SK-N-MC (cell line): ENCODE measurements at regions not wholly inside any gene's neighbourhood (a gene's known extent, or its start where the extent isn't known, plus 50 kb on each side); places are given as distances from the start of the nearest gene placed in this dataset.
"Not testable (repeated sequence)": the region's sequence is repeated elsewhere in the genome, so short reads cannot be mapped to it uniquely, and the experiment has no call there.

ENCODE experiments used
- DNase-seq: peaks from one replicate; pipeline ENCODE4 v3.0.0-alpha.2; 2011; ENCODE audit warnings: low read depth, low spot score
- H3K27ac ChIP-seq: fragments of 200-600 bp; sonication (generic); 2 replicates; pipeline ENCODE4 v1.5.1; 2016; ENCODE audit warnings: mixed run types
- H3K36me3 ChIP-seq: fragments of 200-600 bp; sonication (generic); 2 replicates; pipeline ENCODE4 v1.6.1; 2017; ENCODE audit warnings: antibody characterized with exemption, low read length, mixed read lengths; ENCODE audit not compliant: insufficient read depth
- H3K4me3 ChIP-seq: fragments of 200-600 bp; sonication (generic); 2 replicates; pipeline ENCODE4 v1.5.1; 2016
- H3K9ac ChIP-seq: fragments of 200-600 bp; sonication (generic); 2 replicates; pipeline ENCODE4 v1.8.0; 2017; ENCODE audit warnings: mixed run types, mixed read lengths; ENCODE audit not compliant: insufficient read length
- H3K9me3 ChIP-seq: fragments of 200-600 bp; sonication (generic); 2 replicates; pipeline ENCODE4 v1.6.1; 2017; ENCODE audit warnings: low read depth, mild to moderate bottlenecking, antibody characterized with exemption, low read length, moderate library complexity, mixed read lengths
- EZH2 ChIP-seq: fragments of 200-600 bp; sonication (generic); IDR thresholded peaks from one replicate; pipeline ENCODE4 v1.6.1; 2017; ENCODE audit warnings: antibody characterized with exemption
- FOXP2 ChIP-seq: optimal IDR thresholded peaks from 2 replicates; pipeline ENCODE3; 2011; ENCODE audit warnings: mild to moderate bottlenecking, moderate library complexity; ENCODE audit not compliant: insufficient read depth; ENCODE audit errors: extremely low read length, control extremely low read depth
- POLR2AphosphoS5 ChIP-seq: IDR thresholded peaks from 2 replicates; pipeline ENCODE4 v1.6.1; 2012; ENCODE audit warnings: mild to moderate bottlenecking, low read depth, low read length, borderline replicate concordance

GRCh38 chr7:153657182-153657800, 394.9 kb upstream of the DPP6 start:
- DNase-seq = no peak
- TF ChIP-seq EZH2 = no peak
- TF ChIP-seq FOXP2 = no peak
- TF ChIP-seq POLR2AphosphoS5 = no peak
- Histone ChIP-seq H3K9ac (no peak overlapping the region), H3K27ac (no peak overlapping the region), H3K36me3 (no peaks in the 10 kb centered on the region), H3K4me3 (no peak overlapping the region), H3K9me3 (no peaks in the 10 kb centered on the region)

GRCh38 chr7:153675131-153675530, 377.1 kb upstream of the DPP6 start:
- no peak overlapping the region for H3K27ac ChIP-seq
- no peak overlapping the region for H3K9ac ChIP-seq
- TF ChIP-seq FOXP2 = no peak
- TF ChIP-seq EZH2 = no peak
- TF ChIP-seq POLR2AphosphoS5 = no peak
- DNase-seq = no peak
- no peaks in the 10 kb centered on the region for H3K9me3 ChIP-seq
- no peak overlapping the region for H3K4me3 ChIP-seq
- no peaks in the 10 kb centered on the region for H3K36me3 ChIP-seq

- Histone ChIP-seq H3K9me3 (no peaks in the 10 kb centered on the region), H3K36me3 (no peaks in the 10 kb centered on the region), H3K9ac (no peak overlapping the region), H3K4me3 (no peak overlapping the region), H3K27ac (no peak overlapping the region)
- DNase-seq = no peak
- TF ChIP-seq EZH2 (no peak), POLR2AphosphoS5 (no peak), FOXP2 (no peak)
Observed at GRCh38 chr7:153682628-153683027, 369.6 kb upstream of the DPP6 start.

- Histone ChIP-seq H3K36me3 (no peaks in the 10 kb centered on the region), H3K9me3 (no peaks in the 10 kb centered on the region), H3K4me3 (no peak overlapping the region), H3K9ac (no peak overlapping the region), H3K27ac (no peak overlapping the region)
- TF ChIP-seq FOXP2 = no peak
- TF ChIP-seq POLR2AphosphoS5 = no peak
- TF ChIP-seq EZH2 = no peak
- no peak for DNase-seq
Observed at GRCh38 chr7:153696242-153696641, 356.0 kb upstream of the DPP6 start.

- H3K4me3 ChIP-seq = no peak overlapping the region
- no peak overlapping the region for H3K9ac ChIP-seq
- H3K36me3 ChIP-seq = no peaks in the 10 kb centered on the region
- no peaks in the 10 kb centered on the region for H3K9me3 ChIP-seq
- TF ChIP-seq EZH2 (no peak), POLR2AphosphoS5 (no peak)
- DNase-seq = no peak
- no peak overlapping the region for H3K27ac ChIP-seq
Observed at GRCh38 chr7:153698046-153698445, 354.2 kb upstream of the DPP6 start.

GRCh38 chr7:153701678-153702077, 350.5 kb upstream of the DPP6 start:
- H3K4me3 ChIP-seq = no peak overlapping the region

GRCh38 chr7:153723892-153724291, 328.3 kb upstream of the DPP6 start:
- DNase-seq, H3K27ac ChIP-seq, H3K9ac ChIP-seq, H3K9me3 ChIP-seq, H3K4me3 ChIP-seq, H3K36me3 ChIP-seq: not testable (repeated sequence)

More at GRCh38 chr7:153701678-153702077, 350.5 kb upstream of the DPP6 start:
- H3K9ac ChIP-seq = no peak overlapping the region
- no peaks in the 10 kb centered on the region for H3K36me3 ChIP-seq
- no peak for DNase-seq
- no peak for TF ChIP-seq EZH2
- TF ChIP-seq POLR2AphosphoS5 = no peak
- no peak for TF ChIP-seq FOXP2
- H3K9me3 ChIP-seq = no peaks in the 10 kb centered on the region
- H3K27ac ChIP-seq = no peak overlapping the region

- H3K27ac ChIP-seq, DNase-seq, H3K9ac ChIP-seq: not testable (repeated sequence)
Observed at GRCh38 chr7:153731504-153731903, 320.7 kb upstream of the DPP6 start.

GRCh38 chr7:153743434-153743833, 308.8 kb upstream of the DPP6 start:
- not testable (repeated sequence) for H3K4me3 ChIP-seq, H3K9me3 ChIP-seq, H3K36me3 ChIP-seq, H3K27ac ChIP-seq, DNase-seq, H3K9ac ChIP-seq

More at GRCh38 chr7:153731504-153731903, 320.7 kb upstream of the DPP6 start:
- H3K9me3 ChIP-seq, H3K4me3 ChIP-seq, H3K36me3 ChIP-seq: not testable (repeated sequence)

- DNase-seq, H3K9me3 ChIP-seq, H3K4me3 ChIP-seq, H3K9ac ChIP-seq, H3K36me3 ChIP-seq, H3K27ac ChIP-seq: not testable (repeated sequence)
Observed at GRCh38 chr7:153747969-153748368, 304.2 kb upstream of the DPP6 start.

- not testable (repeated sequence) for DNase-seq, H3K36me3 ChIP-seq, H3K9ac ChIP-seq, H3K27ac ChIP-seq, H3K9me3 ChIP-seq, H3K4me3 ChIP-seq
Observed at GRCh38 chr7:153748885-153749284, 303.3 kb upstream of the DPP6 start.

- not testable (repeated sequence) for H3K36me3 ChIP-seq, H3K9ac ChIP-seq, H3K27ac ChIP-seq, H3K9me3 ChIP-seq, DNase-seq, H3K4me3 ChIP-seq
Observed at GRCh38 chr7:153765869-153766268, 286.3 kb upstream of the DPP6 start.

GRCh38 chr7:153766926-153767325, 285.3 kb upstream of the DPP6 start:
- not testable (repeated sequence) for H3K9me3 ChIP-seq, H3K4me3 ChIP-seq, H3K9ac ChIP-seq, DNase-seq, H3K27ac ChIP-seq, H3K36me3 ChIP-seq
